22Rv1 (cell line): ENCODE measurements at regions not wholly inside any gene's neighbourhood (a gene's known extent, or its start where the extent isn't known, plus 50 kb on each side); places are given as distances from the start of the nearest gene placed in this dataset.
"Not testable (repeated sequence)": the region's sequence is repeated elsewhere in the genome, so short reads cannot be mapped to it uniquely, and the experiment has no call there.

ENCODE experiments used
- CTCF ChIP-seq: fragments of 450-650 bp; IDR thresholded peaks from 2 replicates; pipeline ENCODE4 v1.5.1; 2017; ENCODE audit warnings: mild to moderate bottlenecking
- ZFX ChIP-seq: fragments of 450-650 bp; IDR thresholded peaks from 2 replicates; pipeline ENCODE4 v1.6.1; 2017; ENCODE audit warnings: antibody characterized with exemption, borderline replicate concordance

GRCh38 chr7:138221388-138221787, 145.1 kb downstream of the AKR1D1 start:
- TF ChIP-seq CTCF, ZFX: not testable (repeated sequence)
